SK-N-SH (cell line): ENCODE measurements at regions not wholly inside any gene's neighbourhood (a gene's known extent, or its start where the extent isn't known, plus 50 kb on each side); places are given as distances from the start of the nearest gene placed in this dataset.
A peak's percentile ranks its signal among the peaks of the same experiment; 100 is the strongest.

ENCODE experiments used
- CTCF ChIA-PET: fragments of 300-600, 350-600 bp; formaldehyde crosslinking; extraction: SDS; loops from one replicate; lab custom pipeline; 2021; lab: Yijun Ruan, JAX
- POLR2A ChIA-PET: fragments of 350-600 bp; sonication (Branson Sonifier 250); formaldehyde crosslinking; extraction: SDS; loops from one replicate; lab custom pipeline; 2020; ENCODE audit warnings: antibody characterized with exemption, inconsistent platforms; lab: Yijun Ruan, JAX
- DNase-seq: peaks from one replicate; pipeline ENCODE4 v3.0.0; 2012
- H2AFZ ChIP-seq: fragments of 200-600 bp; sonication (generic); 2 replicates; pipeline ENCODE4 v1.8.1; 2016; ENCODE audit warnings: antibody characterized with exemption, mild to moderate bottlenecking, low read depth
- H3F3A ChIP-seq: fragments of 200-600 bp; sonication (generic); replicated peaks from 2 replicates; pipeline ENCODE3; 2016; ENCODE audit warnings: antibody characterized with exemption, mild to moderate bottlenecking; ENCODE audit not compliant: insufficient read depth
- H3K27ac ChIP-seq, 2 experiments: fragments of 200-500 bp in 1 of 2; fragments of 200-600 bp in 1 of 2; sonication (Bioruptor generic) in 1 of 2; sonication (generic), shearing (Covaris generic) in 1 of 2; 2 replicates each; pipeline versions ENCODE4 v1.5.1 to v1.6.1; 2014 to 2016; ENCODE audit warnings: low read depth in 2 of 2, inconsistent platforms in 1 of 2, low read length in 1 of 2, mild to moderate bottlenecking in 1 of 2, mixed read lengths in 1 of 2
- H3K27me3 ChIP-seq: fragments of 200-600 bp; sonication (generic), shearing (Covaris generic); 2 replicates; pipeline ENCODE4 v1.6.1; 2016; ENCODE audit warnings: mixed run types; ENCODE audit not compliant: insufficient read depth
- H3K36me3 ChIP-seq, 2 experiments: fragments of 200-500 bp in 1 of 2; fragments of 200-600 bp in 1 of 2; sonication (Bioruptor generic) in 1 of 2; sonication (generic) in 1 of 2; replicated peaks in 1 of 2; 2 replicates each; pipeline versions ENCODE3 to v1.5.1; 2014 to 2016; ENCODE audit warnings: low read length in 1 of 2, mild to moderate bottlenecking in 1 of 2; ENCODE audit not compliant: insufficient read depth in 2 of 2, control insufficient read depth in 1 of 2
- H3K4me1 ChIP-seq, 2 experiments: fragments of 200-500 bp in 1 of 2; fragments of 200-600 bp in 1 of 2; sonication (Bioruptor generic) in 1 of 2; sonication (generic), shearing (Covaris generic) in 1 of 2; 2 replicates each; pipeline versions ENCODE4 v1.5.1 to v1.6.1; 2014 to 2016; ENCODE audit warnings: low read depth in 1 of 2, low read length in 1 of 2, mixed run types in 1 of 2; ENCODE audit not compliant: insufficient read depth in 2 of 2, control insufficient read depth in 1 of 2
- H3K4me2 ChIP-seq: fragments of 200-600 bp; sonication (generic), shearing (Covaris generic); 2 replicates; pipeline ENCODE4 v1.6.1; 2017; ENCODE audit warnings: mixed run types
- H3K4me3 ChIP-seq, 2 experiments: fragments of 200-500 bp in 1 of 2; fragments of 200-600 bp in 1 of 2; sonication (Bioruptor generic) in 1 of 2; sonication (generic), shearing (Covaris generic) in 1 of 2; 2 replicates each; pipeline versions ENCODE4 v1.5.1 to v1.8.1; 2014 to 2016; ENCODE audit warnings: low read depth in 2 of 2, inconsistent platforms in 1 of 2, low read length in 1 of 2, mild to moderate bottlenecking in 1 of 2, mixed read lengths in 1 of 2, moderate library complexity in 1 of 2
- H3K79me2 ChIP-seq: fragments of 200-600 bp; sonication (generic); 2 replicates; pipeline ENCODE4 v1.8.1; 2017; ENCODE audit warnings: mild to moderate bottlenecking; ENCODE audit not compliant: insufficient read depth
- H3K9ac ChIP-seq: fragments of 200-600 bp; sonication (generic); 2 replicates; pipeline ENCODE4 v1.6.1; 2017; ENCODE audit warnings: mixed run types
- H3K9me2 ChIP-seq: fragments of 200-600 bp; sonication (generic); 2 replicates; pipeline ENCODE4 v1.6.1; 2017; ENCODE audit warnings: mixed run types
- H3K9me3 ChIP-seq: fragments of 200-600 bp; sonication (generic); 2 replicates; pipeline ENCODE4 v1.6.1; 2017; ENCODE audit warnings: mixed run types, mild to moderate bottlenecking, moderate library complexity
- H4K20me1 ChIP-seq: fragments of 200-600 bp; sonication (generic); 2 replicates; pipeline ENCODE4 v1.6.1; 2017; ENCODE audit warnings: mild to moderate bottlenecking, mixed run types; ENCODE audit not compliant: insufficient read depth
- CHD2 ChIP-seq: fragments of 150-350 bp; IDR thresholded peaks from 2 replicates; pipeline ENCODE4 v1.6.1; 2018; ENCODE audit warnings: low read length; ENCODE audit not compliant: partially characterized antibody
- ELF1 ChIP-seq: IDR thresholded peaks from 2 replicates; pipeline ENCODE4 v1.4.0; 2012
- FOXJ3 ChIP-seq: sonication (generic); formaldehyde crosslinking; IDR thresholded peaks from 2 replicates; pipeline ENCODE4 v1.5.1; 2020; ENCODE audit warnings: mild to moderate bottlenecking, missing genetic modification reagents
- GABPA ChIP-seq: IDR thresholded peaks from 2 replicates; pipeline ENCODE4 v1.4.0; 2012; ENCODE audit warnings: low read depth, mild to moderate bottlenecking
- GATA2 ChIP-seq: sonication (generic); formaldehyde crosslinking; IDR thresholded peaks from 2 replicates; pipeline ENCODE4 v1.5.0; 2020; ENCODE audit warnings: mild to moderate bottlenecking, missing genetic modification reagents
- IRF3 ChIP-seq: fragments of 150-350 bp; IDR thresholded peaks from 2 replicates; pipeline ENCODE4 v1.6.1; 2016; ENCODE audit warnings: mild to moderate bottlenecking, low read depth, low read length
- PBX3 ChIP-seq: IDR thresholded peaks from 2 replicates; pipeline ENCODE4; 2012
- RAD21 ChIP-seq: IDR thresholded peaks from 2 replicates; pipeline ENCODE4 v1.6.1; 2012; ENCODE audit warnings: mild to moderate bottlenecking, low read length
- REST ChIP-seq: IDR thresholded peaks from 2 replicates; pipeline ENCODE4 v1.6.1; 2012; ENCODE audit warnings: mild to moderate bottlenecking, low read depth, low read length, moderate library complexity
- RFX5 ChIP-seq: IDR thresholded peaks from 2 replicates; pipeline ENCODE4 v1.6.1; 2012; ENCODE audit warnings: mild to moderate bottlenecking, improper control_type of control experiment, low read length
- SIN3A ChIP-seq: IDR thresholded peaks from 2 replicates; pipeline ENCODE4 v1.6.1; 2012; ENCODE audit warnings: low read depth, mild to moderate bottlenecking, low read length, moderate library complexity, borderline replicate concordance
- TAF1 ChIP-seq: IDR thresholded peaks from 2 replicates; pipeline ENCODE4 v1.6.1; 2012; ENCODE audit warnings: low read depth, mild to moderate bottlenecking, low read length, moderate library complexity, borderline replicate concordance
- TCF12 ChIP-seq: IDR thresholded peaks from 2 replicates; pipeline ENCODE4 v1.4.0; 2012
- ZBTB33 ChIP-seq: IDR thresholded peaks from 2 replicates; pipeline ENCODE4 v1.4.0; 2012; ENCODE audit warnings: low read depth, borderline replicate concordance
- WGBS: methylation state at CpG from one replicate; pipeline ENCODE4 v1.1.6; 2017; ENCODE audit warnings: low lambda C conversion rate; 5-methylcytosine and 5-hydroxymethylcytosine counted together
- TF ChIP-seq, protein P1 (sequence below): IDR thresholded peaks from 2 replicates; pipeline ENCODE4 v1.4.0; 2012; ENCODE audit warnings: low read depth, borderline replicate concordance
- TF ChIP-seq, protein P2 (sequence below): fragments of 200-600 bp; sonication (generic); IDR thresholded peaks from 2 replicates; pipeline ENCODE4 v1.6.1; 2017; ENCODE audit warnings: antibody characterized with exemption, mild to moderate bottlenecking, moderate library complexity

DNA sequence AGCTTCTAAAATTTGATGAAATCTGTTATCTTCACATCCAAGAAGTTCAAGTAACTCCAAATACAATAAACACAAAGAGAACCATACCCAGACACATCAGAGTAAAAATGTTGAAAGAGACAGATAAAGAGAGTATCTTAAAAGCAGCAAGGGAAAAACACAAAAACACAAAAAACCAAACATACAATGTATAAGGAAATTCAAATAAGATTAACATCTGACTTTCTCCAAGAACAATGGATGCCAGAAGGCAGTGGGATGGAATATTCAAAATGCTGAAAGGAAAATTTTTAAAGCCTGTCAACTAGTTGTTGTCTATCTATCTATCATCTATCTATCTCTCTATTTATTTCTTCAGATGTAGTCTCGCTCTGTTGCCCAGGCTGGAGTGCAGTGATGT lies 72.4 kb upstream of the MKLN1 start:
- Histone ChIP-seq H3K9ac (no peak overlapping the region), H3K9me3 (peaks cover 23% of the 10 kb centered on the region), H3K9me2 (no peaks in the 10 kb centered on the region), H3K27me3 (no peaks in the 10 kb centered on the region), H4K20me1 (no peaks in the 10 kb centered on the region), H3K4me3 (no peak overlapping the region)
- WGBS = 17% methylated on average over 1 of the region's 1 CpG
- TF ChIP-seq SIN3A (no peak), GATA2 (CRISPR knock-in tag) (no peak), TAF1 (no peak), TCF12 (0 out of 2 replicates have a peak, but pooled peaks have one; percentile 16)
- TF ChIP-seq, protein P1, sequence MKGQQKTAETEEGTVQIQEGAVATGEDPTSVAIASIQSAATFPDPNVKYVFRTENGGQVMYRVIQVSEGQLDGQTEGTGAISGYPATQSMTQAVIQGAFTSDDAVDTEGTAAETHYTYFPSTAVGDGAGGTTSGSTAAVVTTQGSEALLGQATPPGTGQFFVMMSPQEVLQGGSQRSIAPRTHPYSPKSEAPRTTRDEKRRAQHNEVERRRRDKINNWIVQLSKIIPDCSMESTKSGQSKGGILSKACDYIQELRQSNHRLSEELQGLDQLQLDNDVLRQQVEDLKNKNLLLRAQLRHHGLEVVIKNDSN = peak; percentile 51
- TF ChIP-seq, all 33 proteins: peak for 2
- Histone ChIP-seq H3K4me1 (no peaks in the 10 kb centered on the region), H3F3A (no peaks in the 10 kb centered on the region), H3K27ac (no peak overlapping the region), H3K79me2 (no peaks in the 10 kb centered on the region), H2AFZ (no peak overlapping the region), H3K36me3 (no peaks in the 10 kb centered on the region), H3K4me2 (no peak overlapping the region)
- CTCF ChIA-PET = interaction anchor here (0.9 kb wide), 1 partner anchor 9 kb away, joined by 3 read pairs; no protein-coding TSS in a partner anchor
- POLR2A ChIA-PET = no interaction called here
- no peak for DNase-seq

DNA sequence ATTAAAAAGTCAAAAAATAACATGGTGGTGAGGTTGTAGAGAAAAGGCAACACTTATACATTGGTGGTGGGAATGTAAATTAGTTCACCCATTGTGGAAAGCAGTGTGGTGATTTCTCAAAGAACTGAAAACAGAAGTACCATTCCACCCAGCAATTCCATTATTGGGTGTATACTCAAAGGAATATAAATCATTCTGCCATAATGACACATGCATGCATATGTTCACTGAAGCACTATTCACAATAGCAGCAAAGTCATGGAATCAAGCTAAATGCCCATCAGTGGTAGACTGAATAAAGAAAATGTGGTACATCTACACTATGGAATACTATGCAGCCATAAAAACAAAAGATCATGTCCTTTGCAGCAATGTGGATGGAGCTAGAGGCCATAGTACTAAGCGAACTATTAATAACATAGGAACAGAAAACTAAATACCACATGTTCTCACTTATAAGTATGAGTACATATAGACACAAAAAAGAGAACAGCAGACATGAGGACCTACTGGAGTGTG lies 66.1 kb upstream of the MKLN1 start:
- H3K36me3 ChIP-seq = no peaks in the 10 kb centered on the region
- H3K79me2 ChIP-seq = no peaks in the 10 kb centered on the region
- H3K4me2 ChIP-seq = no peak overlapping the region
- H4K20me1 ChIP-seq = no peaks in the 10 kb centered on the region
- ChIA-PET CTCF (no interaction called here), POLR2A (no interaction called here)
- H3K27ac ChIP-seq = no peak overlapping the region
- H3K9me2 ChIP-seq = no peaks in the 10 kb centered on the region
- H3F3A ChIP-seq = no peaks in the 10 kb centered on the region
- no peaks in the 10 kb centered on the region for H3K27me3 ChIP-seq
- 77% methylated on average over 1 of the region's 1 CpG for WGBS
- no peak overlapping the region for H2AFZ ChIP-seq
- no peaks in the 10 kb centered on the region for H3K4me1 ChIP-seq
- no peaks in the 10 kb centered on the region for H3K9me3 ChIP-seq
- no peak overlapping the region for H3K4me3 ChIP-seq
- H3K9ac ChIP-seq = no peak overlapping the region
- DNase-seq = no peak
- TF ChIP-seq, protein P2, sequence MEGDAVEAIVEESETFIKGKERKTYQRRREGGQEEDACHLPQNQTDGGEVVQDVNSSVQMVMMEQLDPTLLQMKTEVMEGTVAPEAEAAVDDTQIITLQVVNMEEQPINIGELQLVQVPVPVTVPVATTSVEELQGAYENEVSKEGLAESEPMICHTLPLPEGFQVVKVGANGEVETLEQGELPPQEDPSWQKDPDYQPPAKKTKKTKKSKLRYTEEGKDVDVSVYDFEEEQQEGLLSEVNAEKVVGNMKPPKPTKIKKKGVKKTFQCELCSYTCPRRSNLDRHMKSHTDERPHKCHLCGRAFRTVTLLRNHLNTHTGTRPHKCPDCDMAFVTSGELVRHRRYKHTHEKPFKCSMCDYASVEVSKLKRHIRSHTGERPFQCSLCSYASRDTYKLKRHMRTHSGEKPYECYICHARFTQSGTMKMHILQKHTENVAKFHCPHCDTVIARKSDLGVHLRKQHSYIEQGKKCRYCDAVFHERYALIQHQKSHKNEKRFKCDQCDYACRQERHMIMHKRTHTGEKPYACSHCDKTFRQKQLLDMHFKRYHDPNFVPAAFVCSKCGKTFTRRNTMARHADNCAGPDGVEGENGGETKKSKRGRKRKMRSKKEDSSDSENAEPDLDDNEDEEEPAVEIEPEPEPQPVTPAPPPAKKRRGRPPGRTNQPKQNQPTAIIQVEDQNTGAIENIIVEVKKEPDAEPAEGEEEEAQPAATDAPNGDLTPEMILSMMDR = no peak
- TF ChIP-seq, protein P1 = no peak
- TF ChIP-seq RAD21 (no peak), RFX5 (no peak), ZBTB33 (no peak), FOXJ3 (CRISPR knock-in tag) (no peak), PBX3 (no peak), ELF1 (no peak), IRF3 (no peak), CHD2 (no peak), GABPA (no peak), REST (no peak)
